Naive B cell (primary cell): ENCODE measurements at regions not wholly inside any gene's neighbourhood (a gene's known extent, or its start where the extent isn't known, plus 50 kb on each side); places are given as distances from the start of the nearest gene placed in this dataset.
"Not testable (repeated sequence)": the region's sequence is repeated elsewhere in the genome, so short reads cannot be mapped to it uniquely, and the experiment has no call there.

Experiments used
- ATAC-seq, 2 donors: fragments of 150-1000 bp; cut with Tn5 transposase; 2 replicates each; pipeline ENCODE4 v1.10.0; 2021; ENCODE audit warnings: low read depth in 2 of 2, mild to moderate bottlenecking in 2 of 2, moderate library complexity in 2 of 2
- DNase-seq: peaks from one replicate; pipeline ENCODE4 v3.0.0; 2022
- H3K27ac Mint-ChIP-seq, 6 donors: one replicate each; pipeline ENCODE4 v1.8.0; 2020 to 2022; ENCODE audit warnings: mild to moderate bottlenecking in 6 of 6, mixed read lengths in 6 of 6, moderate library complexity in 5 of 6, inconsistent platforms in 2 of 6
- H3K27me3 Mint-ChIP-seq, 3 donors: one replicate each; pipeline ENCODE4 v1.8.0; 2021 to 2022; ENCODE audit warnings: mixed read lengths in 3 of 3, mild to moderate bottlenecking in 1 of 3
- H3K36me3 Mint-ChIP-seq, 2 donors: one replicate each; pipeline ENCODE4 v1.8.0; 2020 to 2022; ENCODE audit warnings: mixed read lengths in 2 of 2, inconsistent platforms in 1 of 2, mild to moderate bottlenecking in 1 of 2
- H3K4me1 Mint-ChIP-seq, 3 donors: one replicate each; pipeline ENCODE4 v1.8.0; 2020 to 2022; ENCODE audit warnings: mixed read lengths in 3 of 3, inconsistent platforms in 1 of 3, mild to moderate bottlenecking in 1 of 3, moderate library complexity in 1 of 3
- H3K4me3 Mint-ChIP-seq, 8 donors: one replicate each; pipeline ENCODE4 v1.8.0; 2020 to 2022; ENCODE audit warnings: mild to moderate bottlenecking in 8 of 8, mixed read lengths in 8 of 8, moderate library complexity in 8 of 8, inconsistent platforms in 2 of 8
- H3K9me3 Mint-ChIP-seq, 7 donors: one replicate each; pipeline ENCODE4 v1.8.0; 2020 to 2022; ENCODE audit warnings: mixed read lengths in 7 of 7, mild to moderate bottlenecking in 5 of 7, inconsistent platforms in 2 of 7, moderate library complexity in 1 of 7

GRCh38 chr12:65740873-65741600 lies 83.2 kb upstream of the HMGA2 start:
- Mint-ChIP-seq H3K9me3 (peaks cover 0 to 5% (median 2%) of the 10 kb centered on the region in 7 donors), H3K27me3 (peaks cover 27 to 39% (median 33%) of the 10 kb centered on the region in 3 donors), H3K4me3 (peak overlapping the region; percentile 50 to 92 (median 84)), H3K27ac (peak overlapping the region in 1 of 6 donors; percentile 65), H3K36me3 (no peaks in the 10 kb centered on the region), H3K4me1 (peaks cover 8 to 18% (median 17%) of the 10 kb centered on the region in 3 donors)
- DNase-seq (peak; percentile 49), ATAC-seq (peak; percentile 77 to 82)

DNA sequence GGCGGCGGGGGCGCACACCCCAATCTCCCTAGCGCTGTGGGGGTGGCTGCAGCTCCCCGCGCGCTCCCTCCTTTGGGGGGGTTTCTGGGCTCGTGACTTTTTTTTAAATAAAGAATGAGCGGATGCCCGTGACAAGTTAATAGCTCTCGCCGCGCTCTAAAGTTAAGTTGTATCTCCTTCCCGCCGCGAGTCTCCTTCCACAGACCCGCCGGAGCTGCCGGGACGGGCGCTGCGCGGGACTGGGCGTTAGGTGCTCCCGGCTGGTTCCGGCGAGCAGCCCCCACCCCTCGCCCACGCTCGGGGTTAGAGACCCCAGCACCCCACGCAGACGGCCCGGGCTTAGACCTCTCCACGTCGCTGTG lies 82.6 kb upstream of the HMGA2 start:
- Mint-ChIP-seq H3K4me3 (peak overlapping the region; percentile 50 to 90 (median 85)), H3K36me3 (no peaks in the 10 kb centered on the region), H3K9me3 (peaks cover 0 to 5% (median 2%) of the 10 kb centered on the region in 7 donors), H3K4me1 (peaks cover 8 to 18% (median 17%) of the 10 kb centered on the region in 3 donors), H3K27me3 (peaks cover 30 to 40% (median 31%) of the 10 kb centered on the region in 3 donors), H3K27ac (peak overlapping the region in 1 of 6 donors; percentile 69)
- DNase-seq, result peak; percentile 8
- peak in 1 of 2 donors; percentile 38 for ATAC-seq

GRCh38 chr12:65742018-65743010 lies 82.0 kb upstream of the HMGA2 start:
- peak; percentile 42 to 47 for ATAC-seq
- peak overlapping the region; percentile 64 to 90 (median 85) for H3K4me3 Mint-ChIP-seq
- H3K36me3 Mint-ChIP-seq, result no peaks in the 10 kb centered on the region
- H3K4me1 Mint-ChIP-seq, result peaks cover 8 to 18% (median 17%) of the 10 kb centered on the region in 3 donors
- DNase-seq, result no peak
- peaks cover 28 to 40% (median 37%) of the 10 kb centered on the region in 3 donors for H3K27me3 Mint-ChIP-seq
- peak overlapping the region in 1 of 6 donors; percentile 69 for H3K27ac Mint-ChIP-seq
- H3K9me3 Mint-ChIP-seq, result peaks cover 0 to 5% (median 2%) of the 10 kb centered on the region in 7 donors

DNA sequence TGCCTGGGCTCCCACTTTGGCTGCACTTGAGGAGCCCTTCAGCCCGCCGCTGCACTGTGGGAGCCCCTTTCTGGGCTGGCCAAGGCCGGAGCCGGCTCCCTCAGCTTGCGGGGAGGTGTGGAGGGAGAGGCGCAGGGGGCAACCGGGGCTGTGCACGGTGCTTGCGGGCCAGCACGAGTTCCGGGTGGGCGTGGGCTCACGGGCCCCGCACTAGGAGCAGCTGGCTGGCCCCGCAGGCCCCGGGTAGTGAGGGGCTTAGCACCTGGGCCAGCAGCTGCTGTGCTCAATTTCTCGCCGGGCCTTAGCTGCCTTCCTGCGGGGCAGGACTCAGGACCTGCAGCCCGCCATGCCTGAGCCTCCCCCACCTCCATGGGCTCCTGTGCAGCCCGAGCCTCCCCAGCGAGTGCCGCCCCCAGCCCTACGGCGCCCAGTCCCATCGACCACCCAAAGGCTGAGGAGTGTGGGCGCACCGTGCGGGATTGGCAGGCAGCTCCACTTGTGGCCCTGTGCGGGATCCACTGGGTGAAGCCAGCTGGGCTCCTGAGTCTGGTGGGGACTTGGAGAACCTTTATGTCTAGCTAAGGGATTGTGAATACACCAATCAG lies 79.9 kb upstream of the HMGA2 start:
- H3K9me3 Mint-ChIP-seq, ATAC-seq, DNase-seq, H3K36me3 Mint-ChIP-seq, H3K27ac Mint-ChIP-seq: not testable (repeated sequence)
- Mint-ChIP-seq H3K4me1 (peaks cover 8 to 18% (median 17%) of the 10 kb centered on the region in 3 donors), H3K4me3 (peak overlapping the region in 1 of 8 donors; percentile 70), H3K27me3 (peaks cover 35 to 58% (median 52%) of the 10 kb centered on the region in 3 donors)

DNA sequence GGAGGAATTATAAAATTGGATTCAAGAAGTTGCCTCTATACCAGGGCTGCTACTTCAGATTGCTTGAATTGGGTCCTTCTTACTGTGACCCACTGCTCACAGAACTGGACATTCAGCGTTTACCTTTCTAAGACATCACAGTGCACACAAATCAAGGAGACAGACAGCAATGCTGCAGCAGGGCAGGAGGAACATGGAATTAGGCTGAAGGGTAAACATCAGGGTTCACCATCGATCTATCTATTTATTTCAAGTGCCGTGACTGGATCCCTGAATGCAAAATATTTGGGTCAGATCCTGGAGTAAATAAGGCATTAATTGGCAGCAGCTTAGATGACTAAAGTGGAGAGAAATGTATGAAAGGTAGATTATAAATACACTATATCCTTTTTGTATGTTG lies 76.9 kb upstream of the HMGA2 start:
- H3K27me3 Mint-ChIP-seq, result peaks cover 43 to 59% (median 55%) of the 10 kb centered on the region in 3 donors
- H3K36me3 Mint-ChIP-seq, result no peaks in the 10 kb centered on the region
- no peak overlapping the region for H3K4me3 Mint-ChIP-seq
- DNase-seq (no peak), ATAC-seq (no peak)
- H3K4me1 Mint-ChIP-seq, result no peaks in the 10 kb centered on the region
- peaks cover 0 to 5% (median 0%) of the 10 kb centered on the region in 7 donors for H3K9me3 Mint-ChIP-seq
- peak overlapping the region in 1 of 6 donors; percentile 33 for H3K27ac Mint-ChIP-seq

GRCh38 chr12:65748332-65748731 lies 76.0 kb upstream of the HMGA2 start:
- Mint-ChIP-seq H3K4me1 (no peaks in the 10 kb centered on the region), H3K9me3 (peaks cover 0 to 5% (median 0%) of the 10 kb centered on the region in 7 donors), H3K27ac (no peak overlapping the region), H3K27me3 (peaks cover 43 to 50% (median 46%) of the 10 kb centered on the region in 3 donors), H3K4me3 (no peak overlapping the region), H3K36me3 (no peaks in the 10 kb centered on the region)
- no peak for ATAC-seq
- no peak for DNase-seq

DNA sequence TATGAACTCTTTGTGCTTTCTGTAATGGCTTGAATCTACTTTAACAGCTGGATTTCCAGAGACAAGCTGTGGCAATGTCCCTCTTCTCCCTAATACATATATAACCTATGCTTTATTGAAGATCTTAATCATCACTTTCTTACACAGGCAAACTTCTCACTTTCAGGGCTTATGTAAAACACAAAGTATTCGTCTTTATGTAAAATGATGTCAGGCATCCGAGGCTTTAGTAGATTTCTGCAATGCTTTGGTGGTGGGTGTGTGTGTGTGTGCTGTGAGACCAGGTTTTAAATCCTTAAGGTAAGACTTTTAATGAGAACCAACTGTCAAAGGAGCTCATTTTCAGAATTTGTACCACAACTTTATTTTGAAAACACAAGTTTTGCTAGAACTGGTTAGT lies 70.0 kb upstream of the HMGA2 start:
- Mint-ChIP-seq H3K27ac (no peak overlapping the region), H3K36me3 (no peaks in the 10 kb centered on the region), H3K9me3 (peaks cover 0 to 2% (median 0%) of the 10 kb centered on the region in 7 donors), H3K4me3 (no peak overlapping the region), H3K4me1 (no peaks in the 10 kb centered on the region), H3K27me3 (peaks cover 17 to 29% (median 19%) of the 10 kb centered on the region in 3 donors)
- no peak for DNase-seq
- ATAC-seq, result no peak

DNA sequence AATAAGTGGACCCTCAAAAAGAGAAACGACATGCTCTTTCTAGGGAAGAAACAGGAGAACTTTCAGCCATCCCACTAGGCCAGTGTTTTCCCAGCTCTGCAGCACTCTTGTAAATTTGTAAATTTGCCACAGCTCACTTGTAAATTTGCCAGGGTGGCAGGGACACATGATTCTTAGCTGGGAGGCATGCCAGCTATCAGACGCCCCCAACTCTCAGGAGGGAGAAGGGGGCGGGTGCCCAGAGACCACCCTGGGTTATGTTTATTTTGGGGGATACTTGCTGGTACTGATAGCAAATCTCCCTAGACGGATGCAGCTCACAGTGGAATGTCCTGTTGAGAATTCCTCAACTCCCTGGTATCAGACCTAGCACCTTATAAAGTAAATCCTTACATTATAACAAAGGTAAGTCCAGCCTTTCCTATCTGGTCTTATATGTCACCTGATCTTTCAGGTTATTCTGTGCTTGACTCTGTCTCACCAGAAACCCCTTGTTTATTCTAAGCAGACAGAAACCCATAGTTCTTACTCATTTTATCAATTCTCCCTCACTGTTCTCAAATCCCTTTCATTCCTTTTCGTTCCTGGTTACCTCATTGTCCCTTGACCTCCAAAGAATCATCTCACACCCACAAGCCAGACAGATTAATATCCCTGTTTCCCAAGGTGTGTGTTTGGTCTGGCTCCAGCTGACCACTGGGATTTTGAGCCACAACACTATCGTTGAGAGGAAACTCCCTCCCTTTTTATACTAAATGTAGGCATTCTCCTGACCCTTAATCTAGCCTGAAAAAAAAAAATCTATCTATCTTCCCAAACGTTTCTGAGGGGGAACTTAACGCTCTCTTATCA lies 69.3 kb upstream of the HMGA2 start:
- Mint-ChIP-seq H3K27ac (no peak overlapping the region), H3K4me1 (no peaks in the 10 kb centered on the region), H3K9me3 (peaks cover 0 to 2% (median 0%) of the 10 kb centered on the region in 7 donors), H3K4me3 (no peak overlapping the region), H3K27me3 (peaks cover 11 to 22% (median 12%) of the 10 kb centered on the region in 3 donors), H3K36me3 (no peaks in the 10 kb centered on the region)
- ATAC-seq (no peak), DNase-seq (no peak)

- H3K9me3 Mint-ChIP-seq, result peaks cover 0 to 2% (median 0%) of the 10 kb centered on the region in 7 donors
- DNase-seq (no peak), ATAC-seq (no peak)
- H3K4me3 Mint-ChIP-seq, result no peak overlapping the region
- no peak overlapping the region for H3K27ac Mint-ChIP-seq
- peaks cover 11 to 25% (median 14%) of the 10 kb centered on the region in 3 donors for H3K27me3 Mint-ChIP-seq
- H3K36me3 Mint-ChIP-seq, result no peaks in the 10 kb centered on the region
- no peaks in the 10 kb centered on the region for H3K4me1 Mint-ChIP-seq
Observed at GRCh38 chr12:65755596-65755978, 68.7 kb upstream of the HMGA2 start.

DNA sequence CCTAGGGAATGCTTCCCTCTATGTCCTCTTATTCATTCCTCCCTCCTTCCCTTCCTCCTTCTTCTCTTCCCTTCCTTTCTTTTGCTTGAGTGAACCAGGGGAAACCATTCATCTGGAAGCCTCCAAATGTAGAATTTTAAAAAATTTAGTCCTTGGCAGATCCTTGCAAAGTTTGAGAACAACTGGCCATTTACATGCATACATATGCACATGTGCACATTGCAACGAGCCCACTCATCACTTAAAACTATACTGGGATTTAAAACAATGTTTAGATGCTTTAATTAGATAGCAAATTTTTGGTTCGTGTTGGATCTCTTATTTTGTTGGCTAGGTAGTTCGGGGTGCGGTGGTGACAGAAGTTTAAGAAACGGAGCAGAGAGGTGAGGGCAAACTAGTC lies 68.0 kb upstream of the HMGA2 start:
- no peak overlapping the region for H3K27ac Mint-ChIP-seq
- no peak overlapping the region for H3K4me3 Mint-ChIP-seq
- peaks cover 0 to 2% (median 0%) of the 10 kb centered on the region in 7 donors for H3K9me3 Mint-ChIP-seq

DNA sequence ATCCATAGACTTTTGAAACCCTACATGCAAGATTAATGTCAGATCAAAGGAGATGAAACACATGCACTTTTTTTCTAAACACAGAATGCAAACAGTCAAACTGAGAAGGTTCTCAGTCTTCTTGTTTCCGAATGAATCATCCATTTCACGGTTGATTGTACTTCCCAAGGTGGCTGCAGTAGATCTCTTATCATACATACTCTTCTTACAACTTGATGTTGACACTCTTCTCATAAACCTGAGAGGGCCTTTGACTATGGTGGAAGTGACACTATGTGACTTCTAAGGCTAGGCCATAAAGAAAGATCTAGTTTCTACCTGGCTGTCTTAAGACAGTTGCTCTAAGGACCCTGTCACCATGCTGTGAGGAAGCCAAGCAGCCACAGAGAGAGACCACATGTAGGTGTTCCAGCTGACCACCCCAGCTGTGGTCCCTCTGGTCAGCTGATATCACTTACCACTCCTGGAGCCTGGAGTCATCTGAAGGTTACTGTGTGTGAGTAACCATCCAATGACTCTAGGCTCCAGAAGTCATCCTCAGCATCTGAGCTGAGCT lies 67.2 kb upstream of the HMGA2 start:
- ATAC-seq (no peak), DNase-seq (no peak)
- Mint-ChIP-seq H3K4me3 (no peak overlapping the region), H3K36me3 (no peaks in the 10 kb centered on the region), H3K27me3 (peaks cover 11 to 32% (median 19%) of the 10 kb centered on the region in 3 donors), H3K9me3 (peaks cover 0 to 2% (median 0%) of the 10 kb centered on the region in 7 donors), H3K27ac (no peak overlapping the region), H3K4me1 (no peaks in the 10 kb centered on the region)

More for the DNA sequence above, 68.0 kb upstream of the HMGA2 start:
- H3K36me3 Mint-ChIP-seq, result no peaks in the 10 kb centered on the region
- peaks cover 11 to 32% (median 19%) of the 10 kb centered on the region in 3 donors for H3K27me3 Mint-ChIP-seq
- H3K4me1 Mint-ChIP-seq, result no peaks in the 10 kb centered on the region
- no peak for ATAC-seq
- no peak for DNase-seq

GRCh38 chr12:65758401-65758800 lies 65.9 kb upstream of the HMGA2 start:
- no peaks in the 10 kb centered on the region for H3K36me3 Mint-ChIP-seq
- DNase-seq (no peak), ATAC-seq (no peak)
- no peak overlapping the region for H3K4me3 Mint-ChIP-seq
- H3K4me1 Mint-ChIP-seq, result no peaks in the 10 kb centered on the region
- no peak overlapping the region for H3K27ac Mint-ChIP-seq
- peaks cover 0 to 2% (median 0%) of the 10 kb centered on the region in 7 donors for H3K9me3 Mint-ChIP-seq
- H3K27me3 Mint-ChIP-seq, result peaks cover 11 to 32% (median 19%) of the 10 kb centered on the region in 3 donors
